Choroid plexus epithelial cell (primary cell): ENCODE measurements at regions not wholly inside any gene's neighbourhood (a gene's known extent, or its start where the extent isn't known, plus 50 kb on each side); places are given as distances from the start of the nearest gene placed in this dataset.

Experiments used
- DNase-seq: peaks from one replicate; pipeline ENCODE4 v3.0.0-alpha.2; 2010; ENCODE audit warnings: low read depth
- H3K4me3 ChIP-seq: 2 replicates; pipeline ENCODE4 v1.5.1; 2011; ENCODE audit warnings: low read depth, mild to moderate bottlenecking, control low read depth, low read length, moderate library complexity
- CTCF ChIP-seq: conservative IDR thresholded peaks from 2 replicates; pipeline ENCODE4 v1.5.1; 2011; ENCODE audit warnings: low read depth, mild to moderate bottlenecking, control low read depth, inconsistent platforms, low read length, moderate library complexity

- DNase-seq = no peak
- no peak for TF ChIP-seq CTCF
- no peak overlapping the region for H3K4me3 ChIP-seq
Measured at GRCh38 chr4:30783751-30784150, 63.6 kb downstream of the PCDH7 start.

DNA sequence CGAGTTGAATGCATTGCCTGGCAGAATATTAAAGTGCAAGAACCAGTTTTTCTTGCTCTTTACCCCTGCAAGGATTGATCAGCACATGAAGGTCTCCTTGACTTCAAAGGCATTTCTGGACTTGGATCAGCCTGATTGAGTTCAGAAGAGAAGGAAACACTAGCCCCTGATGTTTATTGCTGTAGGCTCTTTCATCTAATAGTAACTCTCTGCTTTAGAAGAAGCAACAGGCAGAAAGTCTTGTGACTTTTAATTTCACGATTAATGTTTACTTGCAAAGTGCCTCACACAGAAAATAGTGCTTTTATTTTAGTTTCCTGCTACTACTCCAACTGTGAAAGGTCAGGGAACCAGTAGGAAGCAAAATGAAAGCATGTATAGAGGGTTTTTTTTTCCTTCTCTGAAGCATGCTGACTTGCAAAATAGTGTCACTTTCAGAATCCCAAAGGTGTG lies 69.1 kb downstream of the PCDH7 start:
- no peak for TF ChIP-seq CTCF
- no peak overlapping the region for H3K4me3 ChIP-seq
- peak; percentile 33 for DNase-seq

GRCh38 chr4:30790123-30790522 lies 70.0 kb downstream of the PCDH7 start:
- no peak overlapping the region for H3K4me3 ChIP-seq
- TF ChIP-seq CTCF = no peak
- DNase-seq = no peak

DNA sequence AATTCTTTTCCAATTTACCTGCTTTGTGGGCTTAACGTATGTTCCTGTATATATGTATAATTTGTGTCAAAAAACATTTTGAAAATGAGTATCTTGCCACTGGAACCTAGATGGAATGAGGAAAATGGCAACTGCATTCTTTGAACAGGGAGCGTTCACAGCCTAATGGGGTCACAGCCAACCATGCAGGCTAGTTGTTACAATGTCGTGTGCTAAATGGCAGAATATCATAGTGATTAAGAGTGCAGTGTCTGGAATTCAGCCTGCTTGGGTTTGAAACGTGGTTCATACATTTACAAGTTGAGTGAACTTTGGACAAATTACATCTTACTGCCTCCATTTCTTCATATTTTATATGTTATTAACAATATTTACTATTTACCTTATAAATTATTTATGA lies 70.8 kb downstream of the PCDH7 start:
- no peak for DNase-seq
- no peak for TF ChIP-seq CTCF
- H3K4me3 ChIP-seq = no peak overlapping the region

DNA sequence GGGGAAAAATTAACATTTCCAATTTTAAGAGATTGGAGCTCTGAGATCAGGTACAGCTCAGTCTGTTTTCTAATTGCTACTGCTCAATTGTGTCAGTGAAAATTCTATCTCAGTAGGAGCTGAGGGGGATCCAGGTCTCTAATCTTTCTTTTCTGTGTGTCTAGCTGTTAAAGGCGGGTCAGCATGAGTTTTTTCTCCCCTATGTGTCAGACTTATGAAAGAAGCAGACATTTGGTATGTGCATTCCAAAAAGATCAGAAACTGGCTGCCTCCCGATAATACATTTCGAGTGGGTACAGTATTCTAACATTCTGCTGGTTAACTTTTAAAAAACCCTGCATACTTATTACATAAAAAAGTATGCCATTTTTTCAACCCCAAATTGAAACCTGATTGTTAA lies 72.4 kb downstream of the PCDH7 start:
- DNase-seq = peak; percentile 30
- no peak for TF ChIP-seq CTCF

DNA sequence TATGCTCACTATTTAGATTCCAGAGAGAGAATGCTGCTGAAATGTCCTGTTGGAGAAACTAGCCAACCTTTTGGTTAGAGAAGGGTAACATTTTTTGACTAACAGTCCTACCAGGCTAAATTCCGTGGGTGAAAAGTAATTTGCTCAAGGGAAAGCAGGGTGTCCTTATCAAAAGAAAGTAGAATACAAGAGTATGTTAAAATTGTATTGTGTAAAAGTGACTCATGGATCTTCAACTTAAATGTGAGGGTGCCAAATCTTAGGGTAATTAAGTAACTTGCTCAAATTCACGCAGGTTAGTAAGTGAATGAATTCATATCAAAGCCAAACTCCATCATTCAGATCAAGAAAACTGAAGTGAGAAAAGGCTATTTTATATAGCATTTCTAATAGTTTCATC lies 81.7 kb downstream of the PCDH7 start:
- DNase-seq = no peak
- no peak overlapping the region for H3K4me3 ChIP-seq
- TF ChIP-seq CTCF = no peak

More for the DNA sequence above, 72.4 kb downstream of the PCDH7 start:
- no peak overlapping the region for H3K4me3 ChIP-seq

GRCh38 chr4:30802622-30803323 lies 82.6 kb downstream of the PCDH7 start:
- TF ChIP-seq CTCF = no peak
- H3K4me3 ChIP-seq = no peak overlapping the region
- DNase-seq = no peak
